Endometrium (tissue), 2 donors: ENCODE measurements at regions not wholly inside any gene's neighbourhood (a gene's known extent, or its start where the extent isn't known, plus 50 kb on each side); places are given as distances from the start of the nearest gene placed in this dataset.

Source experiments
- FAIRE-seq: peaks from 2 replicates; lab custom pipeline; 2012; peaks lifted over from hg19 to GRCh38; lab: Jason Lieb, UNC
- donor health status: control.
- donor health status: control.

- FAIRE-seq = no peak
Observed at GRCh38 chr5:135702191-135702590, 123.4 kb upstream of the CXCL14 start.

DNA sequence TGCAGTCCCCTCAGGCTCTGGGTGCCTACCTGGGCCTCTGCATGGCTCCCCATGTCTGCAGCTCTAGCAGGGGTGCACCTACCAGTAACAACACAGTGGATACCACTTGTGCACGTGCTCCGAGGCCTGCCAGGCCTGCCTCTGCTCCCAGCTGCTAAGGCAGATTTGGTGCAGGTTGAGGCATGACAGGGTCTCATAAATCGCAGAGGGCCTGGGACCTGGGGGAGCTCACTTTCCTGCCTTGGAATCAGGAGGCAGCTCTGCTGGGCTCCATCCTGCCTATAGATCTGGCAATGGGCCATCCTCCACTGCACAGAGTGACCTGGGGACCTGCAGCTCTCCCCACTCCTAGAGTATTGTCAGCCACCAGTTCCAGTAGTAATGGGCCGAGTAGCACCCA is 121.9 kb upstream of the CXCL14 start:
- no peak for FAIRE-seq

DNA sequence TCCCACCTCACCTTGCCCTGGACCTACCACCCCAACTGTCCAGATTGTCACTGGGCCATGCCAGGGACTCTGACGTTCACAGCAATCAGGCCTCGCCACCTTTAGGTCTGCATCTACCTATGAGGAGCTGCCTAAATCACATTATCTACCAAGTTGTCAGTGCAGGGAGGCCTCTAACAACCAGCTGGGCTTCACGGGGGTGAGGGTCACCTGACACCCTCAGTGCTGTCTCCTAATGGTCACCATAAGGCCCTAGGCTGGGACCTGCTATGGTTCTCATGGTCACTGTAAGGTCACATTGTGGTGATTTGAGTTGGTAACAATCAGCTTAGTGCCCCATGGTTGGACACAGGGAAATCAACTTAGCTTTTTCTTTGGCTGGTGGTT is 119.2 kb upstream of the CXCL14 start:
- no peak for FAIRE-seq

DNA sequence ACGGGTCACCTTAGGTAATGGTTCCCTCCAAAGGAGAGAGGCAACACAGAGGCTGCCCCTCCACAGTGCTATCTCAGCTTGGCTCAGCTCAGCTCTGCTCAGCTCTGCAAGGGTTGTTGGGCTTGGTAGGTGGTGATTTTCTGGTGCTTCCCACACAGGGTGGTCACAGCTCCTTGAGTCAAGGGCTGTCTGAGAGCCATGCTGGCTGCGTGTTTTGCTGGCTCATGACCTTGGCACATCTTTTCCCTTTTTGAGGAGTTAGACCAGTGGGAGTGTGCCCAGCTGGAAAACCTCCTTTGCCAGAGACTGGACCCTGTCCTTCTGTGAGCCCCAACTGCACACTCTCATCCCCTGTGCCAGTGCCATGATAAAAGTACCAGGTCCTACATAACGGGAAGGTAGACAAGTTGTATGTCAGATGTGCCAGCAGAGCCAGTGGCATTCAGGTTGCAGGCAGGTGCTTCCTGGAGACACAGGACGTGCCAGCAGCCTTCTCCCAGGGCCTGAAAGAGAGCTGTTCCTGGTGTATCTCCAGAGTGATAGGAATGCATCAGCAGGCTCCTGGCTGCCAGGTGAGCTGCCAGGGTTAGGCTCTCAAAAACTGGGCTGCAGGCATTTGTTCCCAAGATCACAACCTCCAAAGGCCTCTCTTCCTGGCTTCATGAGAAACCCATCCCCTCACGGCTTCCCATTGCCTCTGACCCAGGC is 118.6 kb upstream of the CXCL14 start:
- no peak for FAIRE-seq

- no peak for FAIRE-seq
Observed at GRCh38 chr5:135696317-135696716, 117.5 kb upstream of the CXCL14 start.

GRCh38 chr5:135695656-135696313 is 117.0 kb upstream of the CXCL14 start:
- FAIRE-seq = no peak

- no peak for FAIRE-seq
Observed at GRCh38 chr5:135694906-135695305, 116.1 kb upstream of the CXCL14 start.

GRCh38 chr5:135694012-135694411 is 115.2 kb upstream of the CXCL14 start:
- no peak for FAIRE-seq

GRCh38 chr5:135693371-135693955 is 114.7 kb upstream of the CXCL14 start:
- no peak for FAIRE-seq

- FAIRE-seq = no peak
Observed at GRCh38 chr5:135691044-135691443, 112.3 kb upstream of the CXCL14 start.

DNA sequence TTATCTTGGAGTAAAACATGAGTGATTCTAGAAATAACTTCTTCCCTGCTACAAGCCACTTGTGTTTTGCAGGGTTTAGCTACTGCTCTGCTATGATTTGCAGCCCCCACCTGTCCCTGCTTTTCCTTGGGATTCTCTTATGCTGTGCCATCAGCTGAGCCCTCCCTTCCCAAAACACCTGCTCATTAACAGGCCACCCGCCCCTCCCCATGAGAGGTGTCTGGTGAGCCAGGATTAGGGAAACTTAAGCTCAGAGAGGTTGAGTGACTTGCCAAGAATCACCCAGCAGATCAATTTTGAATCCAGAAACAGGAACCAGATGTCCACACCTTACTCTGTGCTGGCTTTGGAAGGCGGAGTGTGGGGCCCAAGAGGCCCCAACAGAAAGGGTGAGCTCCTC is 111.7 kb upstream of the CXCL14 start:
- no peak for FAIRE-seq

DNA sequence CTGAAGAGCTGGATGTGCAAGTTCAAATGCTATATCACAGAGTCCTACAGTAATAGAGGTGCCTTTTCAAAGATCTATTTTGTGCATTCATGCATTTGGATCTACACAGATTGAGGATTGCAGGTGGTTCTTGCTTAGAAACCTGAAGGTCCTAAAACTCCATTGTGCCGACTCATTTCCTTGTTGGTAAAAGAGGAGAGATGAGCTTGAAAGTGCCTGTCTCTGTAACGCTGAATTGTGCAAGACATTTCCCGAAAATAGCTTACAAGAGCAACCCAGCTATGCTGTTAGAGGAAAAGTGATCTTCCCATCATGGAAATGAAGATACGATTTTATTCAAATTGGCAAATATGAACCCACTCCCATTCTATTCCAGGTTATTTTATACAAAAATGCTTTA is 110.7 kb upstream of the CXCL14 start:
- FAIRE-seq = no peak

- no peak for FAIRE-seq
Observed at GRCh38 chr5:135688385-135688784, 109.6 kb upstream of the CXCL14 start.

DNA sequence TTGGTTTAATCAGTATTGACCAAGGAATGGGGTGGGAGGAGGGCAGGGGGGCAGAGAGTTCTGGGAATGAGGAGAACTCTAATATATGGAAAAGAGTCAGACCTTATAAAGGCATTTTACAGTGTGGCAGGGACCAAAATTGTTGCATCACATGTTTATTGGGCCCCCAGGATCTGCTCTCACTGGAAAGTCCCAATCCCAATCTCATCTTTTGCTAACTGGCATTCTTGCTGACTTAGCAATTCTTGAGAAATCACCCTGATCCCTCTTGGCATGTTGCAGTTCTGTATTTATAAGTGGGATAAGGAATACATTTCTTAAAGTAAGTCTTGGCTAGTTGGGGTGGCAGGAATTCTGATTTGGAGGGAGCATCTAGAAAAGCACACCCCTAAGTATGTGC is 104.4 kb upstream of the CXCL14 start:
- FAIRE-seq = no peak

DNA sequence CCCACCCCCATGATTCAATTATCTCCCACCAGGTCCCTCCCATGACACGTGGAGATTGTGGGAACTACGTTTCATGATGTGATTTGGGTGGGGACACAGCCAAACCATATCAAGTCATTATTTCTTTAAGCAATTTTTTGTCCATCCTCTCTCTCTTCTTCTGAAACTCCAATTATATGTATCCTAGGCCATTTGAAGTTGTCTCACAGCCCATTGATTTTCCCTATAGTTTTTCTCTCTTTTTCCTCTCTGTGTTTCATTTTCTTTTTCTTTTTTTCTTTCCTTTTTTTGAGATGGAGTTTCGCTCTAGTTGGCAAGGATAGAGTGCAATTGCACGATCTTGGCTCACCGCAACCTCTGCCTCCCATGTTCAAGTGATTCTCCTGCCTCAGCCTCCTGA is 101.9 kb upstream of the CXCL14 start:
- FAIRE-seq = no peak

- no peak for FAIRE-seq
Observed at GRCh38 chr5:135678640-135679268, 100.0 kb upstream of the CXCL14 start.

- no peak for FAIRE-seq
Observed at GRCh38 chr5:135671966-135672365, 93.2 kb upstream of the CXCL14 start.

DNA sequence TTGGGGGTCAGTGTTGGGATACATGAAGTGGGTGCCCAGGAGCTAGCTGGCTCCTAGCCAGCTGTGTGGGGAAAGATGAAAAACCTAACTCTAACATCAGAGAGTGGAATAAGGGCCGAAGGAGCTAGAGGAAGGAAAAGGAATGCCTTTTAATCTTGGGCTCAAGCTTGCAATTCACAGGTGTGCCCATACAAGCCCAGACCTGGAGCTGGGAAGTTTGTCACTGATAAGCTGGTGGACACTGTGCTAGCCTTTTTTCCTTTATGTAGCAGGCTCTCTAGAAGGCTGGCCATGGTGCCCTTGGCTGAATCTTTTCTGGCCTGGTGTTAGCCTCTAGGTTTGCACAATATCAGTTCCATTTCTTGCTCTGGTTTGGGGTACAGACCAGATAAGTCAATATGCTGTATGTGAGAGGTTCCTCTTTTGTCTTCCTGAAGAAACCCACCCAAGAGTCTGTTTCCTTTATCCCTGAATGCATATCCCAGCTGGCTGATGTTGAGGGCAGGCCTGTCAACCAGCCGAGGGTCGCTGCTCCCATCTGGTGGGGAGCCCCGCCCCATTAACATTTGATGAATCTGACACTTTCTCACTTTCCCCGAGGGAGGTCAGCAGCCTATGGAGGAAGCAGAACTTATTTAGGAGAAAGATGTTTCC is 92.4 kb upstream of the CXCL14 start:
- FAIRE-seq = no peak

- no peak for FAIRE-seq
Observed at GRCh38 chr5:135670588-135670987, 91.8 kb upstream of the CXCL14 start.

DNA sequence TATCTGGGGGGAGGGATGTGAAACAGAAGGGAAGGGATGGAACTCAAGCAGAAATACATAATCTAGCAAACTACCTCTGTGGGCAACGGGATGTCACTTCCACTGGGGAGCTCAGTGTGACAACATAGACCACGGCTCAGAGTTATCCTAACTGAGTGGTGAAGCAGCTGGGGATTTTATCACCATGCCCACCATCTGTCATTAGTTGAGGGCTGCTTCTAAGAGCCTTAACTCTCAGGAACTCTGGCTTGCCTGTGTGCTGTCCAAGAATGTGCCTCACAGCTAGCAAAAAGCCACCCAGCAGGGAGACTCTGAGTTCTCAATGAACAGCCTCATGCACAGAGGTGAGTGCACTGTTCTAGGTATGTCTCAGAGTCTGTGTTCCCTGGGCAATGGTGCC is 90.6 kb upstream of the CXCL14 start:
- no peak for FAIRE-seq

DNA sequence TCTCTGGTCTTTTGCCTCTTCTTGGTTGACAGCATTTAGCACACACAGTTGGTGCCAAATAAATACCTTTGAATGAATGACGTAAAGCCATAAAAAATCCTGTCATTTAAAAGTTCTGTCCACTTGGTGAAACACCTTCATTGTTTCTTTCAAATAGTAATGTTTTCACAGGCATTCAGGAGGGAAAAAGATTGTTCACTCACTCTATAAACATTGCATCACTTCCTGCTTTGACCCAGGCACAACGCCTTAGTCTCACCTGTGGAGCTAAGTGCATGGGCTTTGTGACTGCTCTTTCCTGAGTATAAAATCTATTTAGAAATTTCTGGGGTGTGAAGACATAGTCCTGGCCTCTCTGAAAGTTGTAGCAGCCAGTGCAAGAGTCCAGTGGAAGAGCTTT is 88.9 kb upstream of the CXCL14 start:
- no peak for FAIRE-seq

DNA sequence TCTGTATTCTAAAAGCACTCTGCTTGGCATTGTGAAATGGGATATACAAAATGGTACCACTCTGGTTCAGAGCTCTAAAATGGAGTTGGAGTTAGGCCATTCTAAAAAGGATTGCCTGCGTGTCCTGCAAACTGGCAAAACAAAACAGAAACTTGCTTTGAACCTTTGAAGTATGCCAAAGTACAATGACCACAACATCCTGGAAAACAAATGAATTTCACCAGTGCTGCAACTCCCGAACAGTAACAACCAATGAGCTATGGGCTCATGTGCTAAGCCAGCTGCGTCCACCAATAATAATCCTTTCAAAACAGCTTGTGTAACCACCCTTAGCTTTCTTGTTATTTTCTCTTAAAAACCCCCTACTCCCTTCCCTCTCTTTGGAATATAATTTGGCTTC is 88.4 kb upstream of the CXCL14 start:
- no peak for FAIRE-seq

GRCh38 chr5:135662683-135663082 is 83.9 kb upstream of the CXCL14 start:
- no peak for FAIRE-seq
